Adrenal gland (tissue), 9 donors: ENCODE measurements at regions not wholly inside any gene's neighbourhood (a gene's known extent, or its start where the extent isn't known, plus 50 kb on each side); places are given as distances from the start of the nearest gene placed in this dataset.

Experiments used
- DNase-seq, 7 donors: peaks; one replicate each; pipeline ENCODE4 v3.0.0-alpha.2; 2019 to 2020
- H3K27ac ChIP-seq, 5 donors: fragments of 200-600 bp; sonication (generic) in 4 of 5; 1 replicate in 3 of 5; 2 replicates in 2 of 5; pipeline versions ENCODE4 v1.5.1 to v1.8.0; 2016 to 2020; ENCODE audit warnings: mild to moderate bottlenecking in 1 of 5
- H3K27me3 ChIP-seq: fragments of 200-600 bp; 2 replicates; pipeline ENCODE4 v1.8.0; 2021
- H3K36me3 ChIP-seq, 2 donors: fragments of 200-600 bp; replicated peaks in 1 of 2; 1 replicate in 1 of 2; 2 replicates in 1 of 2; pipeline versions ENCODE4 v1.5.1 to v1.8.0; 2018 to 2022
- H3K4me1 ChIP-seq, 2 donors: fragments of 200-600 bp; replicated peaks in 1 of 2; 1 replicate in 1 of 2; 2 replicates in 1 of 2; pipeline versions ENCODE4 v1.5.1 to v1.8.0; 2018 to 2021
- H3K4me3 ChIP-seq, 4 donors: fragments of 200-600 bp; sonication (generic) in 3 of 4; one replicate each; pipeline ENCODE4 v1.5.1; 2016 to 2018
- H3K9me3 ChIP-seq, 3 donors: fragments of 200-600 bp; sonication (generic) in 1 of 3; replicated peaks in 1 of 3; 1 replicate in 2 of 3; 2 replicates in 1 of 3; pipeline versions ENCODE4 v1.5.1 to v1.8.0; 2016 to 2021
- CTCF ChIP-seq, 6 experiments: fragments of 450-650 bp in 4 of 6; fragments of 200-600 bp in 2 of 6; sonication (generic) in 1 of 6; IDR thresholded peaks; 1 replicate in 5 of 6; 2 replicates in 1 of 6; pipeline versions ENCODE4 v1.5.1 to v1.8.0; 2016 to 2021; ENCODE audit warnings: antibody characterized with exemption in 6 of 6, mild to moderate bottlenecking in 2 of 6, moderate library complexity in 1 of 6
- POLR2A ChIP-seq, 2 donors: fragments of 450-650 bp; IDR thresholded peaks; one replicate each; pipeline ENCODE4 v1.6.1; 2017; ENCODE audit warnings: antibody characterized with exemption in 2 of 2, mild to moderate bottlenecking in 2 of 2, moderate library complexity in 1 of 2
- WGBS, 4 donors: extraction: QIAGEN DNeasy Blood & Tissue Kit in 2 of 4; methylation state at CpG; one replicate each; pipeline versions ENCODE4 v1.1.5 to v1.1.7; 2013 to 2017; 5-methylcytosine and 5-hydroxymethylcytosine counted together
- intact Hi-C, 2 donors: fragments of 100-400 bp; cut with DNase I; formaldehyde crosslinking; loops; one replicate each; pipeline versions ENCODE4 v1.14.1 to v1.15.0; 2022 to 2023
- donor health status: healthy with polysubstance abuse.
- donor health status: Bipolar disorder and iron deficiency.
- donor health status: DM: yes; HTN: yes; CAD: no.
- donor health status: DM: no; HTN: no; CAD: no.
- donor health status: DM: no; HTN: no; CAD: no.

GRCh38 chr20:24797113-24797512, 152.0 kb upstream of the CST7 start:
- no peak for TF ChIP-seq POLR2A (IDR thresholded peaks at IDR 0.05)
- no peak for TF ChIP-seq CTCF (IDR thresholded peaks at IDR 0.05)
- H3K4me1 ChIP-seq = no peaks in the 10 kb centered on the region
- H3K36me3 ChIP-seq = no peaks in the 10 kb centered on the region
- H3K27me3 ChIP-seq = no peaks in the 10 kb centered on the region
- no peaks in the 10 kb centered on the region for H3K9me3 ChIP-seq
- intact Hi-C loops = no loop called here
- H3K27ac ChIP-seq = no peak overlapping the region
- WGBS, 4 donors = 73 to 75% (median 74%) methylated on average over 6 of the region's 6 CpGs
- no peak for DNase-seq
- H3K4me3 ChIP-seq = no peak overlapping the region

DNA sequence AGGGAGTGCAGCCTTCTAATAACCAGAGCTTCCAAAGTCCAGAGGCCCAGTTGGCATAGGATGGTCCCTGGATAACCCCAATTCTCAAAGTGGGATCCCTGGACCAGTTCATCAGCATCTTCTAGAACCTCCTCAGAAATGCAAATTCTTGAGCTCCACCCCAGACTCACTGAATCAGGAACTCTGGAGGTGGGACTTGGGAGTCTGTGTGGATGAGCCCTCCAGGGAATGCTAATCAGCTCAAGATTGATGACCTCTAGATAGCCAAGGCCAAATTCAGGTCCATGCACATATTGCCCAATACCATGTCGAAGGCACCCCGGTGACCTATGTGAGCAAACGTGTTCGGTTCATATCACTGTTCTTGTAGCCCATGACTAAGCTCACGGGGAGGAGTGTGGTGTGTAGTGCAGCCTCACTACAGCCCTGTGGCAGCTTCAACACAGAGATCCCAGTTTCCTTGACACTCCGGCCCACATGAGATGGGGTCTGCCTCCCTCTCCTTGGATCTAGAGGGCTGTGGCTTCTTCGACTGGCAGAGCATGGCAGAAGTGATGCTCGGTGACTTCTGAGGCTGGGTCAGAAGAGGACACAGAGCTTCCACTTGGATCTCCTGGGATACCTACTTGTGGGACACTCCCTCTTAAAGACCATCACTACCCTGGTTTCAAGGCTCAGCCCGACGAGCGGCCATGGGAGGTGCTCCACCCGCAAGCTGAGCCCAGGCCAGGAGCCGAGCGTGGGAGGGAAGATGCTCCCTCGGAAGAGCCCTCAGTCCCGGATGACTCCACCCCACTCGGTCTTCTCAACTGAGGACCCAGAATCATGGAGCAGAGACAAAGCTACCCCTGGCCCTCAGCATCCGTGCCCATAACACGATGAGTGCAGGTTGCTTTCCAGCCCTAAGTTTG, 151.1 kb upstream of the CST7 start:
- TF ChIP-seq CTCF (IDR thresholded peaks at IDR 0.05) (no peak), POLR2A (IDR thresholded peaks at IDR 0.05) (no peak)
- no peak for DNase-seq
- WGBS, 4 donors = 80 to 87% (median 85%) methylated on average over 9 to 19 of the region's 19 CpGs
- H3K4me1 ChIP-seq = no peaks in the 10 kb centered on the region
- H3K27me3 ChIP-seq = no peaks in the 10 kb centered on the region
- no peak overlapping the region for H3K4me3 ChIP-seq
- intact Hi-C loops = no loop called here
- H3K9me3 ChIP-seq = no peaks in the 10 kb centered on the region
- H3K36me3 ChIP-seq = no peaks in the 10 kb centered on the region
- H3K27ac ChIP-seq = no peak overlapping the region

DNA sequence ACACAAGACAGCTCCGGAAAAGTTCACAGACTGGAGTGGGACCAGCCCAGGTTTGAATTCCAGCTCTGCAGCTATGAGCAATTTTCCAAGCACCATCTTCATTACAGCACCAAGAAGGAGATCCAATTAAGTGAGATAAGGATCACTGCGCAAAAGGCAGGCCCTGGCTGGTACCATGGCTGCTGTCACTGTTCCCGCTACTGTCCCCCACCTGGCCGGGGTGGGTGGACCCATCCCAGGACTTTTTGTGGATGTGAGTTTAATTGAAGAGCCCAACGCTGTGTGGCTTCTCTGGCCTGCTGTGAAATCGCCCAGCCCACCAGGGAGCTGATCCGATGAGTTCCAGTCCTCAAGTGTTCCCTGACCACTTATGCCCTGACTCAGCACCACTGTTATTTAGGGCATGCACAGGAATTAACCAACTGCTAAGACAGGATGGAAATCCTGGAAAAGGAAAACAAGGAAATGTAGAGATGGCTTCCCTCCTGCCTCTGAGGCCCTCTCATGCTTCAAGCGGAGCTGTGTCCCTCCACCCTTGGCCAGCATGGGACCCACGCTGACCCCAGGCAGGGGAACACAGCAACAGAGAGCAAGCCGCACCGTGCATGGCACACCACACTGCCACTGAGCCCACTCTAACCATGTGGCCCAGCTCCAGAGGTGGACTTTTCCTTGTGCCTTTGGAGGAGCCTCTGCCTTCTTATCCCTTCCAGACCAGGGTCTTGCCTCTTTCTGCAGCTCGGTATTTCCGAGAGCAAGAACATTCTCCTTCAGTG, 150.0 kb upstream of the CST7 start:
- H3K4me3 ChIP-seq = no peak overlapping the region
- H3K27me3 ChIP-seq = no peaks in the 10 kb centered on the region
- intact Hi-C loops = no loop called here
- no peaks in the 10 kb centered on the region for H3K9me3 ChIP-seq
- no peak overlapping the region for H3K27ac ChIP-seq
- DNase-seq = no peak
- no peaks in the 10 kb centered on the region for H3K36me3 ChIP-seq
- TF ChIP-seq CTCF (IDR thresholded peaks at IDR 0.05) (no peak), POLR2A (IDR thresholded peaks at IDR 0.05) (no peak)
- no peaks in the 10 kb centered on the region for H3K4me1 ChIP-seq
- WGBS, 4 donors = 77 to 87% (median 85%) methylated on average over 11 to 13 of the region's 13 CpGs

DNA sequence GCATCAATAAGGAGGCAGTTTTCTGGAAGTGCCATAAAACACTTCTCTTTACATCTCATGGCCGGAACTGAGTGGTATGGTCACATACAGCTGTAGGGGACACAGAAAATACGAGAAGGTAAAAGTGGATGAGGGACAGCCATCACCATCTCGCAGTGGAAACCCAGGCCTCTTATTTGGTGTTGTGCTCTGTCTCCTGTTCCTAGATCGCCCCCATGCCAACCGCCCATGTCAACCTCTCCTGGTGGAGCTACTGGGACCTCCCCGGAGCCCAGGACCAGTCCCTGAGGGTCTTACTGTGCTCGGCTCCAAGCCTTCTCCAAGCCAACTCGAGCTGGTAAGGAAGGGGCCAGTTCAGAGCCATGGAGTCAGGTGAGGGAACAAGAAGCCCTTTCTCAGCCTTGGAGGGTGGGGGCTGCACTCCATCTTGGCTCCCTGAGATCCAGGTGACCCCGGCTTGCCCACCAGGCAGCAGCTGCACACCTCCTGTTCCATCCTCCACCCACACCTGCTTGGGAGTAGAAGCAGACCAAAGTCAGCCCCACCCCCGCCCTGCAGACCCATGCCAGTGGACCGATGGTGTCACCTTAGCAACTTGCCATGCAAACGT, 149.0 kb upstream of the CST7 start:
- DNase-seq = no peak
- WGBS, 4 donors = 65 to 87% (median 78%) methylated on average over 7 to 12 of the region's 12 CpGs
- Histone ChIP-seq H3K9me3 (no peaks in the 10 kb centered on the region), H3K36me3 (no peaks in the 10 kb centered on the region), H3K4me1 (no peaks in the 10 kb centered on the region), H3K4me3 (no peak overlapping the region), H3K27ac (no peak overlapping the region), H3K27me3 (no peaks in the 10 kb centered on the region)
- TF ChIP-seq POLR2A (IDR thresholded peaks at IDR 0.05) (no peak), CTCF (IDR thresholded peaks at IDR 0.05) (no peak)
- intact Hi-C loops = no loop called here
